Mucosa of descending colon (tissue), 3 donors: ENCODE measurements at regions not wholly inside any gene's neighbourhood (a gene's known extent, or its start where the extent isn't known, plus 50 kb on each side); places are given as distances from the start of the nearest gene placed in this dataset.
A peak's percentile ranks its signal among the peaks of the same experiment; 100 is the strongest.

Experiments
- ATAC-seq: fragments of 200-7000 bp; cut with Tn5 transposase; one replicate; pipeline ENCODE4 v1.9.1; 2020; ENCODE audit warnings: mild to moderate bottlenecking, moderate library complexity
- DNase-seq, 3 donors: peaks; one replicate each; pipeline ENCODE4 v3.0.0-alpha.2; 2020
- H3K36me3 ChIP-seq: fragments of 200-600 bp; one replicate; pipeline ENCODE4 v1.8.0; 2021; ENCODE audit warnings: low read depth, mild to moderate bottlenecking
- H3K4me1 ChIP-seq: fragments of 200-600 bp; one replicate; pipeline ENCODE4 v1.8.0; 2021; ENCODE audit warnings: low read depth, mild to moderate bottlenecking
- H3K4me3 ChIP-seq: fragments of 200-600 bp; one replicate; pipeline ENCODE4 v1.8.0; 2021; ENCODE audit warnings: mild to moderate bottlenecking
- H3K9me3 ChIP-seq: fragments of 200-600 bp; one replicate; pipeline ENCODE4 v1.8.0; 2021; ENCODE audit warnings: mild to moderate bottlenecking
- intact Hi-C, 2 donors: fragments of 100-400 bp; cut with DNase I in 1 of 2; cut with micrococcal nuclease in 1 of 2; formaldehyde crosslinking; loops; one replicate each; pipeline versions ENCODE4 v1.11.0 to v1.11.1; 2022; cut with DNase I, micrococcal nuclease
- TF ChIP-seq, protein P1 (sequence below): fragments of 200-600 bp; IDR thresholded peaks from one replicate; pipeline ENCODE4 v1.8.0; 2022; ENCODE audit warnings: antibody characterized with exemption, mild to moderate bottlenecking
- donor health status: DM: no; HTN: no; CAD: no; lungs with moderate emphysema.
- donor health status: DM: no; HTN: no; CAD: no.
- donor health status: DM: no; HTN: yes; CAD: no.

DNA sequence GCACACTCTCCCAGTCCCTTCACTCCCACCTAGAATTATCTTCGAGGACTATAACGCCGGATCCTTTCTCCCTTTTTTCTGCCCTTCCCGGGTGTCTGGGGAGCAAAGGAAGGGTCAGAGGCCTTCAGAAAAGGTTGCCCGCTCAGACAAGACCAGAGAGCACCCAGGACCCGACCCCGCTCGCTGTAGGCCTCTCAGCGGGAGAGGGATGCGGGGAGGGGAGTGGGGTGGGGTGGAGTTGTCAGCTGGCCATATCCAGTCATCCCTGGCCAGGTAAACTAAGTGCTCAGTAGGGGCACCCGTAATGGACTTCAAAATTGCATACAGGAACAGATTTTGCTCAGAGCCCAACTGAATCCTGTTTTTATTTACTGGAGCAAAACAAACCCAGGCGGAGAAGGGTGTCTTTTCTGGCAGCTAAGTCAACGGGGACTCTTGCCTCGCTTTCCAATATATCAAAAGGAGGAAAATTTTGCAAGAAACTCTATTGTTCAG is 65.0 kb downstream of the NOL4 start:
- H3K4me3 ChIP-seq: no peak overlapping the region
- no peaks in the 10 kb centered on the region for H3K36me3 ChIP-seq
- DNase-seq (peak in 1 of 3 donors; percentile 28), ATAC-seq (no peak)
- H3K4me1 ChIP-seq: no peaks in the 10 kb centered on the region
- intact Hi-C loops: loop anchor here in 1 of 2 donors (10.0 kb wide), 1 partner anchor 205 kb away; no protein-coding TSS in a partner anchor
- TF ChIP-seq, protein P1, sequence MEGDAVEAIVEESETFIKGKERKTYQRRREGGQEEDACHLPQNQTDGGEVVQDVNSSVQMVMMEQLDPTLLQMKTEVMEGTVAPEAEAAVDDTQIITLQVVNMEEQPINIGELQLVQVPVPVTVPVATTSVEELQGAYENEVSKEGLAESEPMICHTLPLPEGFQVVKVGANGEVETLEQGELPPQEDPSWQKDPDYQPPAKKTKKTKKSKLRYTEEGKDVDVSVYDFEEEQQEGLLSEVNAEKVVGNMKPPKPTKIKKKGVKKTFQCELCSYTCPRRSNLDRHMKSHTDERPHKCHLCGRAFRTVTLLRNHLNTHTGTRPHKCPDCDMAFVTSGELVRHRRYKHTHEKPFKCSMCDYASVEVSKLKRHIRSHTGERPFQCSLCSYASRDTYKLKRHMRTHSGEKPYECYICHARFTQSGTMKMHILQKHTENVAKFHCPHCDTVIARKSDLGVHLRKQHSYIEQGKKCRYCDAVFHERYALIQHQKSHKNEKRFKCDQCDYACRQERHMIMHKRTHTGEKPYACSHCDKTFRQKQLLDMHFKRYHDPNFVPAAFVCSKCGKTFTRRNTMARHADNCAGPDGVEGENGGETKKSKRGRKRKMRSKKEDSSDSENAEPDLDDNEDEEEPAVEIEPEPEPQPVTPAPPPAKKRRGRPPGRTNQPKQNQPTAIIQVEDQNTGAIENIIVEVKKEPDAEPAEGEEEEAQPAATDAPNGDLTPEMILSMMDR: no peak
- no peaks in the 10 kb centered on the region for H3K9me3 ChIP-seq

DNA sequence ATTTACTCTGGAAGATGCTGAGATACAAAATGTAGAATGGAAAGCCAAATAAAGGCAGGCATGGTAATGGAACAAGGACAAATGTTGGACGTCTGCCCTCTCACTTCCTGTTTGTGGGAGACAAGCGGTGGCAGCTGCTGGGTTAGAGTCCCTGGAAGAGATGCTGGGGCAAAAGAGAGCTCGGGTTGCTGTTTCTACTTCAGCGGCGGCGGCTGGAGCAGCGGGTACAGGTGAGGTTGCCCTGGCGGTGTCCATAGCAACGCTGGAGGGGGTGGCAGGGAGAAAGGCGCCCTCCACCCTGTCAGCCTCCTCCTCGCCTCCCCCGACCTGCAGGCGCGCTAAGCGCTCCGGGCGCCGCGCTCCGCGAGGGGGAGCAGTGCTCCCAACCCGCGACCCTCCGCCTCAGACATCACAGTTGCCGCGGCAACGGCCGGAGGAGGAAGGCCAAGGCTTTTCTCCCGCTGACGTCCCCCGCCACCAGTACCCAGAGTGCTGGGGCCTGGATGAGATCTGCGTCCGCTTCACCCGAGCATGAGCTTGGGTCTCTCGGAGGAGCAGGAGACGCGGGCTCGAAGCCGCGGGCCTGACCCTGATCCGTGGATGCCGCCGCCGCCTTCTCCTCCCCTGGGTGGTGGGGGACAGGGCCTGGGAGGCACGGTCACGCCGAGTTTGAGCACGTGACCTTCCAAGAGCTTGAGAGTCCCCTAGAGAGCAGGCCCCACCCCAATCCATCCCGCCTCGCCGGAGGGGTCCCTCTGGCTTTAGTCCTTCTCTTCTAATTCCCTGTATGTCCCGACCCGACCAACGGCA is 65.6 kb downstream of the NOL4 start:
- peak in 2 of 3 donors; percentile 20 to 46 for DNase-seq
- TF ChIP-seq, protein P1: no peak
- no peaks in the 10 kb centered on the region for H3K4me1 ChIP-seq
- ATAC-seq: peak; percentile 15
- no peak overlapping the region for H3K4me3 ChIP-seq
- H3K36me3 ChIP-seq: no peaks in the 10 kb centered on the region
- H3K9me3 ChIP-seq: no peaks in the 10 kb centered on the region
- intact Hi-C loops: no loop called here

- Histone ChIP-seq H3K9me3 (no peaks in the 10 kb centered on the region), H3K4me3 (no peak overlapping the region), H3K36me3 (no peaks in the 10 kb centered on the region), H3K4me1 (no peaks in the 10 kb centered on the region)
- intact Hi-C loops: no loop called here
- DNase-seq (no peak), ATAC-seq (peak; percentile 51)
- TF ChIP-seq, protein P1: no peak
Measured at GRCh38 chr18:34153711-34154110, 71.0 kb downstream of the NOL4 start.

- ATAC-seq: no peak
- DNase-seq: no peak
- intact Hi-C loops: no loop called here
Measured at GRCh38 chr18:34131006-34131405, 93.7 kb downstream of the NOL4 start.

DNA sequence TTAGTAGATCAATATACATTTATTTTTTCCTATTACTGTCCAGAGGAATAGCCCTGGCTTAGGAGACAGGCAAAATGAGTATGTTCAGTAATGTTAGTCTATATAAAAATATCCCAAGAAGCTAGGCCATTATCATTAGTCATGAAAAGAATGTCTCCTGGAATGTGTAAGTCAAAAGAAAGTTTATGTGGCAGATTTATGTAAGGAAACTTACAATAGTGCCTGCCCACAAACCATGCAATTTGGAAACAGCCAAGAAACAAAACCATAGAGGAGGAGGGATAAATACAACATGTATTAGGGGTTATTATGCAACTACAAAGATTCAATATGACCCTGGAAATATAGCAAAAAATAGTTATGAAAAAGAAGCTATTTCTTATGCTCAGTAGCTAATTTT is 96.3 kb downstream of the NOL4 start:
- Histone ChIP-seq H3K36me3 (no peaks in the 10 kb centered on the region), H3K4me3 (no peak overlapping the region), H3K9me3 (no peaks in the 10 kb centered on the region), H3K4me1 (no peaks in the 10 kb centered on the region)
- TF ChIP-seq, protein P1: no peak
- no peak for ATAC-seq
- intact Hi-C loops: loop anchor here in 1 of 2 donors (10.0 kb wide), 1 partner anchor 284 kb away; no protein-coding TSS in a partner anchor
- no peak for DNase-seq

More at GRCh38 chr18:34131006-34131405, 93.7 kb downstream of the NOL4 start:
- no peaks in the 10 kb centered on the region for H3K4me1 ChIP-seq
- no peaks in the 10 kb centered on the region for H3K9me3 ChIP-seq
- H3K4me3 ChIP-seq: no peak overlapping the region
- TF ChIP-seq, protein P1: no peak
- H3K36me3 ChIP-seq: no peaks in the 10 kb centered on the region
